Panc1 (cell line): ENCODE measurements at regions not wholly inside any gene's neighbourhood (a gene's known extent, or its start where the extent isn't known, plus 50 kb on each side); places are given as distances from the start of the nearest gene placed in this dataset.

Experiments
- POLR2AphosphoS5 ChIP-seq: IDR thresholded peaks from 2 replicates; pipeline ENCODE4 v1.6.1; 2012; ENCODE audit warnings: mild to moderate bottlenecking, low read depth, low read length, moderate library complexity
- SIN3A ChIP-seq: IDR thresholded peaks from 2 replicates; pipeline ENCODE4 v1.6.1; 2012; ENCODE audit warnings: low read depth, mild to moderate bottlenecking, low read length, moderate library complexity, borderline replicate concordance; ENCODE audit not compliant: insufficient read depth
- TCF7L2 ChIP-seq: IDR thresholded peaks from 2 replicates; pipeline ENCODE4 v1.6.1; 2011; ENCODE audit warnings: mild to moderate bottlenecking, low read depth, low read length, inconsistent platforms
- TF ChIP-seq, protein P1 (sequence below): fragments of 450-650 bp; IDR thresholded peaks from 2 replicates; pipeline ENCODE4 v1.5.1; 2017; ENCODE audit warnings: mild to moderate bottlenecking
- TF ChIP-seq, protein P2 (sequence below), 2 experiments: IDR thresholded peaks; 2 replicates each; pipeline ENCODE4 v1.6.1; 2011 to 2012; ENCODE audit warnings: low read depth in 2 of 2, control low read depth in 1 of 2, low read length in 1 of 2, mild to moderate bottlenecking in 1 of 2, moderate library complexity in 1 of 2; ENCODE audit not compliant: insufficient read depth in 1 of 2

DNA sequence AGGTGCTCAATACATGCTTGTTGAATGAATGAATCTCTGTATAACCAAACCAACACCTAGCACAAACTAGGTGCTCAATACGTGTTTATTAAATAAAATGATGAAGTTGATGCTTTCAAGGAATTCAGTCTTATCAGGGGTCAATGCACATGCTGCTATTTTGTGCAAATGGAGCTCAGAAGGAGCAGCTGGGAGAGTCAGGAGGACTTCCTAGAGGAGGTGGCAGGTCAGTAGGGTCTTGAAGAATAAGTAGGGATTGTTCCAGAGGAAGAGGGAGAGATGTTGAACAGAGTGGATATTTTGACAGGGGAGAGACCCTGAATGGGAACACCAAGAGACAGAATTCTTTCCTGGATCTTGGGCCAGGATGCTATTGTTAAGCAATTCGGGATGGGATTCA, 92.7 kb upstream of the LHX1 start:
- TF ChIP-seq, protein P1, sequence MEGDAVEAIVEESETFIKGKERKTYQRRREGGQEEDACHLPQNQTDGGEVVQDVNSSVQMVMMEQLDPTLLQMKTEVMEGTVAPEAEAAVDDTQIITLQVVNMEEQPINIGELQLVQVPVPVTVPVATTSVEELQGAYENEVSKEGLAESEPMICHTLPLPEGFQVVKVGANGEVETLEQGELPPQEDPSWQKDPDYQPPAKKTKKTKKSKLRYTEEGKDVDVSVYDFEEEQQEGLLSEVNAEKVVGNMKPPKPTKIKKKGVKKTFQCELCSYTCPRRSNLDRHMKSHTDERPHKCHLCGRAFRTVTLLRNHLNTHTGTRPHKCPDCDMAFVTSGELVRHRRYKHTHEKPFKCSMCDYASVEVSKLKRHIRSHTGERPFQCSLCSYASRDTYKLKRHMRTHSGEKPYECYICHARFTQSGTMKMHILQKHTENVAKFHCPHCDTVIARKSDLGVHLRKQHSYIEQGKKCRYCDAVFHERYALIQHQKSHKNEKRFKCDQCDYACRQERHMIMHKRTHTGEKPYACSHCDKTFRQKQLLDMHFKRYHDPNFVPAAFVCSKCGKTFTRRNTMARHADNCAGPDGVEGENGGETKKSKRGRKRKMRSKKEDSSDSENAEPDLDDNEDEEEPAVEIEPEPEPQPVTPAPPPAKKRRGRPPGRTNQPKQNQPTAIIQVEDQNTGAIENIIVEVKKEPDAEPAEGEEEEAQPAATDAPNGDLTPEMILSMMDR, result no peak
- TF ChIP-seq, protein P2, sequence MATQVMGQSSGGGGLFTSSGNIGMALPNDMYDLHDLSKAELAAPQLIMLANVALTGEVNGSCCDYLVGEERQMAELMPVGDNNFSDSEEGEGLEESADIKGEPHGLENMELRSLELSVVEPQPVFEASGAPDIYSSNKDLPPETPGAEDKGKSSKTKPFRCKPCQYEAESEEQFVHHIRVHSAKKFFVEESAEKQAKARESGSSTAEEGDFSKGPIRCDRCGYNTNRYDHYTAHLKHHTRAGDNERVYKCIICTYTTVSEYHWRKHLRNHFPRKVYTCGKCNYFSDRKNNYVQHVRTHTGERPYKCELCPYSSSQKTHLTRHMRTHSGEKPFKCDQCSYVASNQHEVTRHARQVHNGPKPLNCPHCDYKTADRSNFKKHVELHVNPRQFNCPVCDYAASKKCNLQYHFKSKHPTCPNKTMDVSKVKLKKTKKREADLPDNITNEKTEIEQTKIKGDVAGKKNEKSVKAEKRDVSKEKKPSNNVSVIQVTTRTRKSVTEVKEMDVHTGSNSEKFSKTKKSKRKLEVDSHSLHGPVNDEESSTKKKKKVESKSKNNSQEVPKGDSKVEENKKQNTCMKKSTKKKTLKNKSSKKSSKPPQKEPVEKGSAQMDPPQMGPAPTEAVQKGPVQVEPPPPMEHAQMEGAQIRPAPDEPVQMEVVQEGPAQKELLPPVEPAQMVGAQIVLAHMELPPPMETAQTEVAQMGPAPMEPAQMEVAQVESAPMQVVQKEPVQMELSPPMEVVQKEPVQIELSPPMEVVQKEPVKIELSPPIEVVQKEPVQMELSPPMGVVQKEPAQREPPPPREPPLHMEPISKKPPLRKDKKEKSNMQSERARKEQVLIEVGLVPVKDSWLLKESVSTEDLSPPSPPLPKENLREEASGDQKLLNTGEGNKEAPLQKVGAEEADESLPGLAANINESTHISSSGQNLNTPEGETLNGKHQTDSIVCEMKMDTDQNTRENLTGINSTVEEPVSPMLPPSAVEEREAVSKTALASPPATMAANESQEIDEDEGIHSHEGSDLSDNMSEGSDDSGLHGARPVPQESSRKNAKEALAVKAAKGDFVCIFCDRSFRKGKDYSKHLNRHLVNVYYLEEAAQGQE (IDR thresholded peaks at IDR 0.05; ENCODE audit: insufficient read depth in 1 of 2, low read depth in 2 of 2, low read length in 1 of 2), result no peak
- TF ChIP-seq POLR2AphosphoS5, result no peak
- no peak for TF ChIP-seq SIN3A
- no peak for TF ChIP-seq TCF7L2
